ENCODE measurements at regions not wholly inside any gene's neighbourhood (a gene's known extent, or its start where the extent isn't known, plus 50 kb on each side); places are given as distances from the start of the nearest gene placed in this dataset.

- no peak overlapping the region for H3K4me3 Mint-ChIP-seq
- Histone ChIP-seq H3K27me3 (ENCODE audit: control insufficient read depth in 1 of 2, insufficient read depth in 2 of 2, low read length in 2 of 2) (no peaks in the 10 kb centered on the region), H3K27ac (ENCODE audit: low read depth in 1 of 2, low read length in 2 of 2) (no peak overlapping the region), H3K9me3 (ENCODE audit: control insufficient read depth in 1 of 2, insufficient read depth in 1 of 2, low read length in 2 of 2) (peaks cover 0 to 3% of the 10 kb centered on the region in 2 experiments), H3K36me3 (ENCODE audit: insufficient read depth, low read length) (no peaks in the 10 kb centered on the region), H3K4me3 (ENCODE audit: low read length) (no peak overlapping the region), H3K4me1 (ENCODE audit: insufficient read depth, low read length) (no peaks in the 10 kb centered on the region)
- no peak overlapping the region for H3K27ac Mint-ChIP-seq
- ChIA-PET CTCF (no interaction called here), POLR2A (no interaction called here)
- no peaks in the 10 kb centered on the region for H3K27me3 Mint-ChIP-seq
- ATAC-seq (ENCODE audit: poor library complexity) (no peak), DNase-seq (no peak)
- TF ChIP-seq CTCF (IDR thresholded peaks at IDR 0.05), result no peak
- intact Hi-C loops (cut with DNase I, micrococcal nuclease), result no loop called here
- peaks cover 4% of the 10 kb centered on the region for H3K9me3 Mint-ChIP-seq
- H3K36me3 Mint-ChIP-seq (ENCODE audit: low read depth), result no peaks in the 10 kb centered on the region
- no peaks in the 10 kb centered on the region for H3K4me1 Mint-ChIP-seq (ENCODE audit: low read depth)
These were observed 280.0 kb downstream of the IGSF11 start for GRCh38 chr3:118754406-118755252.

GRCh38 chr3:118755253-118755801, 279.3 kb downstream of the IGSF11 start:
- TF ChIP-seq CTCF (IDR thresholded peaks at IDR 0.05), result no peak
- H3K4me3 ChIP-seq (ENCODE audit: low read length), result no peak overlapping the region
- no peaks in the 10 kb centered on the region for H3K27me3 ChIP-seq (ENCODE audit: control insufficient read depth in 1 of 2, insufficient read depth in 2 of 2, low read length in 2 of 2)
- H3K27ac ChIP-seq (ENCODE audit: low read depth in 1 of 2, low read length in 2 of 2), result no peak overlapping the region
- H3K27me3 Mint-ChIP-seq, result no peaks in the 10 kb centered on the region
- DNase-seq (no peak), ATAC-seq (ENCODE audit: poor library complexity) (no peak)
- H3K9me3 ChIP-seq (ENCODE audit: control insufficient read depth in 1 of 2, insufficient read depth in 1 of 2, low read length in 2 of 2), result peaks cover 0 to 3% of the 10 kb centered on the region in 2 experiments
- H3K36me3 Mint-ChIP-seq (ENCODE audit: low read depth), result no peaks in the 10 kb centered on the region
- ChIA-PET CTCF (no interaction called here), POLR2A (no interaction called here)
- H3K27ac Mint-ChIP-seq, result no peak overlapping the region
- no peaks in the 10 kb centered on the region for H3K4me1 ChIP-seq (ENCODE audit: insufficient read depth, low read length)
- H3K9me3 Mint-ChIP-seq, result peaks cover 4% of the 10 kb centered on the region
- no peak overlapping the region for H3K4me3 Mint-ChIP-seq
- H3K36me3 ChIP-seq (ENCODE audit: insufficient read depth, low read length), result no peaks in the 10 kb centered on the region
- H3K4me1 Mint-ChIP-seq (ENCODE audit: low read depth), result no peaks in the 10 kb centered on the region
- intact Hi-C loops (cut with DNase I, micrococcal nuclease), result no loop called here

GRCh38 chr3:118760585-118761290, 273.9 kb downstream of the IGSF11 start:
- Histone ChIP-seq H3K4me3 (ENCODE audit: low read length) (no peak overlapping the region), H3K27ac (ENCODE audit: low read depth in 1 of 2, low read length in 2 of 2) (no peak overlapping the region), H3K36me3 (ENCODE audit: insufficient read depth, low read length) (no peaks in the 10 kb centered on the region), H3K9me3 (ENCODE audit: control insufficient read depth in 1 of 2, insufficient read depth in 1 of 2, low read length in 2 of 2) (peaks cover 0 to 3% of the 10 kb centered on the region in 2 experiments), H3K4me1 (ENCODE audit: insufficient read depth, low read length) (no peaks in the 10 kb centered on the region), H3K27me3 (ENCODE audit: control insufficient read depth in 1 of 2, insufficient read depth in 2 of 2, low read length in 2 of 2) (no peaks in the 10 kb centered on the region)
- intact Hi-C loops (cut with DNase I, micrococcal nuclease), result no loop called here
- no peaks in the 10 kb centered on the region for H3K4me1 Mint-ChIP-seq (ENCODE audit: low read depth)
- ATAC-seq (ENCODE audit: poor library complexity) (no peak), DNase-seq (no peak)
- no peak overlapping the region for H3K27ac Mint-ChIP-seq
- no peak for TF ChIP-seq CTCF (IDR thresholded peaks at IDR 0.05)
- CTCF ChIA-PET, result no interaction called here
- no peaks in the 10 kb centered on the region for H3K9me3 Mint-ChIP-seq
- POLR2A ChIA-PET, result no interaction called here
- H3K36me3 Mint-ChIP-seq (ENCODE audit: low read depth), result no peaks in the 10 kb centered on the region
- H3K27me3 Mint-ChIP-seq, result no peaks in the 10 kb centered on the region
- no peak overlapping the region for H3K4me3 Mint-ChIP-seq

Measured in CD4-positive, alpha-beta T cell (primary cell).